Testis (tissue), 2 donors: ENCODE measurements at regions not wholly inside any gene's neighbourhood (a gene's known extent, or its start where the extent isn't known, plus 50 kb on each side); places are given as distances from the start of the nearest gene placed in this dataset.

ENCODE experiments used
- POLR2A ChIP-seq: fragments of 450-650 bp; IDR thresholded peaks from one replicate; pipeline ENCODE4 v1.6.1; 2017; ENCODE audit warnings: antibody characterized with exemption, mild to moderate bottlenecking, moderate library complexity
- TF ChIP-seq, protein P1 (sequence below), 3 experiments: fragments of 450-650 bp in 2 of 3; fragments of 200-600 bp in 1 of 3; sonication (generic) in 1 of 3; IDR thresholded peaks; one replicate each; pipeline ENCODE4 v1.5.1; 2016 to 2019; ENCODE audit warnings: antibody characterized with exemption in 3 of 3, mild to moderate bottlenecking in 2 of 3, moderate library complexity in 1 of 3

- TF ChIP-seq, protein P1, sequence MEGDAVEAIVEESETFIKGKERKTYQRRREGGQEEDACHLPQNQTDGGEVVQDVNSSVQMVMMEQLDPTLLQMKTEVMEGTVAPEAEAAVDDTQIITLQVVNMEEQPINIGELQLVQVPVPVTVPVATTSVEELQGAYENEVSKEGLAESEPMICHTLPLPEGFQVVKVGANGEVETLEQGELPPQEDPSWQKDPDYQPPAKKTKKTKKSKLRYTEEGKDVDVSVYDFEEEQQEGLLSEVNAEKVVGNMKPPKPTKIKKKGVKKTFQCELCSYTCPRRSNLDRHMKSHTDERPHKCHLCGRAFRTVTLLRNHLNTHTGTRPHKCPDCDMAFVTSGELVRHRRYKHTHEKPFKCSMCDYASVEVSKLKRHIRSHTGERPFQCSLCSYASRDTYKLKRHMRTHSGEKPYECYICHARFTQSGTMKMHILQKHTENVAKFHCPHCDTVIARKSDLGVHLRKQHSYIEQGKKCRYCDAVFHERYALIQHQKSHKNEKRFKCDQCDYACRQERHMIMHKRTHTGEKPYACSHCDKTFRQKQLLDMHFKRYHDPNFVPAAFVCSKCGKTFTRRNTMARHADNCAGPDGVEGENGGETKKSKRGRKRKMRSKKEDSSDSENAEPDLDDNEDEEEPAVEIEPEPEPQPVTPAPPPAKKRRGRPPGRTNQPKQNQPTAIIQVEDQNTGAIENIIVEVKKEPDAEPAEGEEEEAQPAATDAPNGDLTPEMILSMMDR (IDR thresholded peaks at IDR 0.05): no peak
- no peak for TF ChIP-seq POLR2A
These were observed 388.5 kb upstream of the TNRC6C start for GRCh38 chr17:77569846-77570564.
